Suppressor macrophage (primary cell): ENCODE measurements at regions not wholly inside any gene's neighbourhood (a gene's known extent, or its start where the extent isn't known, plus 50 kb on each side); places are given as distances from the start of the nearest gene placed in this dataset.
A peak's percentile ranks its signal among the peaks of the same experiment; 100 is the strongest.
"Not testable (repeated sequence)": the region's sequence is repeated elsewhere in the genome, so short reads cannot be mapped to it uniquely, and the experiment has no call there.

ENCODE experiments used
- DNase-seq, 4 experiments: peaks; one replicate each; pipeline ENCODE4 v3.0.0-alpha.2; 2020 to 2022

DNA sequence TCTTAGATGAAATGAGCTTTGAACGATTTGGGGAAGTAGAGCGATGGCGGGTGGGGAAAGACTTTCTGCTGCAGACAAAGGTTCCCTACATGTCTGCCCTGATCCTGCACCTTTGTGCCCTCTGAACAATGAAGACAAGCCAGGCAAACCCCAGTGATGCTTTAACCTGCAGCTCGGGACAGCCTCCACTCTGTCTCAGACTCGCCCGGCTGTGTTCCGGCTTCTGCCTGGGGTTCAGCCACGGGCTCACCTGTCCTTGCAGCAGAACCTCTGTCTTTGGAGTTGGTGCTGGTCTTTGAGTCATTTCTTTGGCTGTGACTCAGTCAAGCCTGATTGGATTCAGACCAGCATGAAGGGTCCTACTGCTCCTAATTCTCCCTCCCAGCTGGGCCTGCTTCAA lies 823.6 kb upstream of the TPTE start:
- not testable (repeated sequence) for DNase-seq

DNA sequence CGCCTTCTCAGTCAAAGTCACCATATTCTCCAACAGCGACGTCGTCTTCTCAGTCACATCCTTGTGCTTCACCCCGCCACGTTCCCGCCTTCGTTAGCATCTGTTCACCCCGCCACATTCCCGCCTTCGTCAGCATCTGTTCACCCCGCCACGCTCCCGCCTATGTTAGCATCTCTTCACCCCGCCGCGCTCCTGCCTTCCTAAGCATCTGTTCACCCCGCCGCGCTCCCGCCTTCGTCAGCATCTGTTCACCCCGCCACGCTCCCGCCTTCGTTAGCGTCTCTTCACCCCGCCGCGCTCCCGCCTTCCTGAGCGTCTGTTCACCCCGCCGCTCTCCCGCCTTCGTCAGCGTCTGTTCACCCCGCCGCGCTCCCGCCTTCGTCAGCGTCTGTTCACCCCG lies 816.4 kb upstream of the TPTE start:
- DNase-seq, result not testable (repeated sequence)

DNA sequence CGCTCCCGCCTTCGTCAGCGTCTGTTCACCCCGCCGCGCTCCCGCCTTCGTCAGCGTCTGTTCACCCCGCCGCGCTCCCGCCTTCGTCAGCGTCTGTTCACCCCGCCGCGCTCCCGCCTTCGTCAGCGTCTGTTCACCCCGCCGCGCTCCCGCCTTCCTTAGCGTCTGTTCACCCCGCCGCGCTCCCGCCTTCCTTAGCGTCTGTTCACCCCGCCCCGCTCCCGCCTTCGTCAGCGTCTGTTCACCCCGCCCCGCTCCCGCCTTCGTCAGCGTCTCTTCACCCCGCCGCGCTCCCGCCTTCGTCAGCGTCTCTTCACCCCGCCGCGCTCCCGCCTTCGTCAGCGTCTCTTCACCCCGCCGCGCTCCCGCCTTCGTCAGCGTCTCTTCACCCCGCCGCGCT lies 815.9 kb upstream of the TPTE start:
- DNase-seq, result not testable (repeated sequence)

DNA sequence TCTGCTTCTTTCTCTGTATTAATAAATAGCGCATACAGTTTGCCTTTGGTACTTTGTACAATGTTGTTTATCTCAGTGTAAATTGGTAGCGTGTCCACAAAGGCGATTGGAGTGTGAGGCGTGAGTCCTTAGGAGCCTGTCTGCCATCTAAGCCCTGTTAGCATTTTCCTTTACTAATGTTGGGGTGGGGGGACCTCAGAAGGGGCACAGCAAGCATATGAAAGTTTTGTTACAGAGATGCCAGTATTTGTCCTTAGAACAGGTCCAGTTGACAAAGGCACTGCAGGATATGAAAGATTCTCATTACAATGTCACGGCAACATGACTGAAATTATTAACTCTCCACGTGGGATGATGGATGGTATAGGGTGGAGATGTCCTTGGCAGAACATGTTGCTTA lies 796.8 kb upstream of the TPTE start:
- not testable (repeated sequence) for DNase-seq

DNA sequence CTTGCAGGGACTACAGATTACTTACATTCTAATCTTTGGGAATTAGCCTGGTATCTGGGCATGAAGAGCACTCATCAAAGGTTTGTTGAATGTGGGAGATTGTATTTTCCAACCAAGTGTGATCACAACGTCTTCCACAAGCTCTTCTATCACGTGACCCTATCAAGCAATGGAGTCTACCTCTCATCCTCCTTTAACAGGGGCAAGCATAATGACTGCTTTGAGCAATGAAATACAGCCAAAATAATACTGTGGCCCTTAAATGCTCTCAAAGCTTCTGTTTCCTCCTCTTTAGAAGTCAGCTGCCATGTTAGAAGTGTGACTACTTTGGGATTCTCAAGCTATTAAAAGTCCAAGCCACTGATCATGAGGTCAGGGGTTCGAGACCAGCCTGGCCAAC lies 794.2 kb upstream of the TPTE start:
- not testable (repeated sequence) for DNase-seq

DNA sequence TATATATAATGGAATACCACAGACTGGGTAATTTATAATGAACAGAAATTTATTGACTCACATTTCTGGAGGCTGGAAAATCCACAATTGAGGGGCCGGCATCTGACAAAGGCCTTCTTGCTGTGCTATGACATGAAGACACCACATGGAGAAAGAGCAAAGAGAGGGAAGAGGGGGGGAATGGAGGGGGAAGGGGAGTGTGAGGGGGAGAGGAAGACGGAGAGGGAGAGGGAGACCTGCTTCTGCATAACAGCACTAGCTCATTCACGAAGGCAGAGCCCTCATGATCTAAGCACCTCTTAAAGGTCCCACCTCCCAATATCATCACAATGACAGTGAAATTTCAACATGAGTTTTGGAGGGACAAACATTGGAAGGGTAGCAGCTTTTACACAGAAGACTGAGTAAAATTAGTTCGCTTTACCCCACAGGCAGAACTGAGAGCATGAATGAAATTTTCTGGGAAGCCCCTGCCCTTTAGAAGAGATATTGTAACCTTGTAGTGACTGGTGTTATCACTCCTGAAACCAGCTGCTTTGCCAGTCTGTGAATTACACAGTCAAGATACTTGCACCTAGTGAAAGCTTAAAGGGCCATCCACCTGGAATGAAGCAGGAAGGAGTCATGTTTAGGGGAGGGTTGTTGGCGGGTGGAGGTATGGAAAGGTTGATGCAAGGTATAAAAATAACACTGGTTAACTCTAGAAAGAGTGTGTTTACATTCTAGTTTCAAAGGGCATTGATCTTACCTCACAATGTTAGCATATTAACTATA lies 793.0 kb upstream of the TPTE start:
- not testable (repeated sequence) for DNase-seq

DNA sequence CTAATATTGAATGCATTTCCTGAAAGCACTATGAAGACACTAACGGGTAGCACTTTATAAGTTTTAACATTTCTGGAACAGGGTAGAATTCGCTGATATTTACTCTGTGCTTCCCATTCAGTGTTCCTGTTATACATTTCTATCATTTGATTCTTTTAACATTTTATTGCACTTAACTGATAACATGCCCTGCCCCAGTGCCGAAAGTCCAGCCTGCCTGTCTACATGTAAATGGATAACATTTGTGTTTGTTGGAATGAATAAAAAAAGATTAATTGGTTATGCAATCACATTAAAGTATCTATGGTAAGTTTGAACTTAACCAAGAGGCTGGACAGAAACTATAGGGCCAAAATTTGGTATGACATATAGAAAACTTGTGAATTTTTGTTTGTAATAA lies 790.5 kb upstream of the TPTE start:
- DNase-seq, result no peak

DNA sequence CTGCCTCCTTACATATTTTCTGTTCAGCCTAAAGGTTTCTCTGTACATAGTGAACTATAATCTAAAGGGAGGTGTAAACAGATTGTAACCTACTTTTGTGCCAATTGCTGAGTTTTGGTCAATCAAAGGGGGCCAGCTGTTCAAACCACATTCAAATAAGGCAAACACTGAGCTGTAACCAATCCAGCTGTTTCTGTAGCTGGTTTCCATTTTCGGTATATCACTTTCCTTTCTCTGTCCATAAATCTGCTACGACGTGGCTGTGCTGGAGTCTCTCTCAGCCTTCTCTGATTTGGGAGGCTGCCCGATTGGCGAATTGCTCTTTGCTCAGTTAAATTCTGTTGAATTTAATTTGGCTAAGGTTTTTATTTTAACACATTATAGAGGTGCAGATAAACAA lies 790.1 kb upstream of the TPTE start:
- not testable (repeated sequence) for DNase-seq

DNA sequence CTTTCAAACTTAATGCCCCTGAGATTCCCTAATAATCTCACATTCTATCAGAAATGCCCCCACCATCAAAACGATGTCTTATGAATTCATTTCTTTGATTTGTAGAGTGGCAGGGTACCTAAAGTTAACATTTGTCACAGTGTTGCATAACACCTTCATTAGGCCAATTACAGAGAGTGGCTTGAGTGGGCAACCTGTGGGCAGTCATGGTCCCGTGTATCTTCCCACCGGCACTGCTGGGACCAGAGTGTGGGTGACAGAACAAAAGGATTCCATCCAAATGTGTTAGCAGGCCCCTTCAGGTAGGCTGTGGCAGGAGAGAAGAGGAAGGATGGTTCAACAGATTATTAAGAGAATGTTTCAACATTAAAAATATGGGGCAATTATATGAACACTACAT lies 788.8 kb upstream of the TPTE start:
- not testable (repeated sequence) for DNase-seq

DNA sequence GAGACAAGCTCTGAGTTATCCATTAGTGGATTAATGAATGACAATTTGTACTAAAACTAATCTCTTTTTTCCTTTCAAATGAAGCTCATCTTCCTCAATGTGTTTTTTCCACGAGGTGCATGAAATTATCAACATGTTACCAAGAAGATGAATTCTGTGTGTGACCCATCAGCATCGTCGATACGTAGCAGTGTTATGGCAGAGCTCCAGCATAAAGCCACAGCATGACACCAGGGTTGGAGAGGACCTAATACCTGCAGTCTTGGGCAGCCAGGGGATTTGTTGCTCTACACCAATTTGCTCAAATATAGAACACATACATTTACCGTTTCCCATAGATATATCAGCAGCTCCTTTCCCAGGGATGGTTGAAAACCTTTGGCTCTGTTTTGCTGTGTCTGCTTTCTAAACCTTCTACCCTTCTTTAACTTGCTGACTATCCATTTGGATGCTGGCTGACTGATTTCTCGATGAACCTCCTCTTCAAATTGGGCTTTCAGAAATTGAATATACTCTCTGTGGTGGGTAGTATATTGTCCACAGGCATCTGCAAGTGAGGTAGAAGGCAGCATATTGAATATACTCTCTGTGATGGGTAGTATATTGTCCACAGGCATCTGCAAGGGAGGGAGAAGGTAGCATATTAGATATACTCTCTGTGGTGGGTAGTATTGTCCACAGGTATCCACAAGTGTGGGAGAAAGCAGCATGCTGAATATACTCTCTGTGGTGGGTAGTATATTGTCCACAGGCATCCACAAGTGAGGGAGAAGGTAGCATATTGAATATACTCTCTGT lies 787.4 kb upstream of the TPTE start:
- not testable (repeated sequence) for DNase-seq

DNA sequence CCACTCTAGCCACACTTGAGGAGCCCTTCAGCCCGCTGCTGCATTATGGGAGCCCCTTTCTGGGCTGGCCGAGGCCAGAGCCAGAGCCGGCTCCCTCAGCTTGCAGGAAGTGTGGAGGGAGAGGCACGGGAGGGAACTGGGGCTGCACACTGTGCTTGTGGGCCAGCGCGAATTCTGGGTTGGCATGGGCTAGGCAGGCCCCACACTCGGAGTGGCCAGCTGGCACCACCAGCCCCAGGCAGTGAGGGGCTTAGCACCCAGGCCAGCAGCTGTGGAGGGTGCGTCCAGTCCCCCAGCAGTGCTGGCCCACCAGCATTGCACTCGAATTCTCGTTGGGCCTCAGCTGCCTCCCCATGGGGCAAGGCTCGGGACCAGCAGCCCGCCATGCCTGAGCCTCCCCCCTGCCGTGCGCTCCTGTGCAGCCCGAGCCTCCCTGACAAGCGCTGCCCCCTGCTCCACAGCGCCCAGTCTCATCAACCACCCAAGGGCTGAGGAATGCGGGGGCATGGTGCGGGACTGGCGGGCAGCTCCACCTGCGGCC lies 785.9 kb upstream of the TPTE start:
- no peak for DNase-seq

DNA sequence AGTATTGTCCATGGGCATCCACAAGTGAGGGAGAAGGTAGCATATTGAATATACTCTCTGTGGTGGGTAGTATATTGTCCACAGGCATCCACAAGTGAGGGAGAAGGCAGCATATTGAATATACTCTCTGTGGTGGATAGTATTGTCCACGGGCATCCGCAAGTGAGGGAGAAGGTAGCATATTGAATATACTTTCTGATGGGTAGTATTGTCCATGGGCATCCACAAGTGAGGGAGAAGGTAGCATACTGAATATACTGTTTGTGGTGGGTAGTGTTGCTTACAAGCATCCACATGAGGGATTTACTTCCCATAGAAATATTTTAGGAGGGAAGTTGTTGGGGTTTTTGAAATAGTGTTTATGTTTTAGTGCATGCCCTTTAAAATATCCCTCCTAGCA lies 784.1 kb upstream of the TPTE start:
- DNase-seq, result not testable (repeated sequence)

DNA sequence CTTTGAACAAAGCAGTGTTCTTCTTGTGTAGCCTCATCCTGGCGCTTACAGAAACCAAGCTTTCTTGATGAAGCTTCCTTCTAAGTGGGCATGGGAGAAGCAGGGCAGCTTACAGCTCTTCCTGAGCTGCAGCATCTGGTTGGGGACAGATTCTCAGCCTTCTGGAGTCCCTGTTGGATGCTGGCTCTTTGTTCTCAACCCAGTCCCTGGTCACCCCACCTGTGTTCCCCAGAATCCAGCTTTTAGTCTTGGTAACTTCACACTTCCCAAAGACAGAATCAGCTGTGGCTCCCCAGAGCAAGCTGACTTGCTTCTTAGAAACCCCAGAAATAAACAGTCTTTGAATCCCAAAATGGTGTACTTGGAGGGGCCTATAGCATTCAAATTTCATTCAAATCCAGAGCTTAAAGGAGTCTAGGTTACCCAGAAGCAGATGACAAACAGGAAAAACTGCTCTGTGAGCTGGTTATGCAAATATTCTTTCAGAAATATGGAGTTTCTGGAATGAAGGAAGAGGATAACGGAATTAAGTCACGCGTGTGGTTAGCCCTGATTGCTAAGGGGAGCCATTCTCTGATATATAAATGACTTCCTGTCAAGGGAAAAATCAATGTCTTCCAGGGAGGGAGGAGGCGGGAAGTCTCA lies 783.4 kb upstream of the TPTE start:
- DNase-seq, result peak in 2 of 4 experiments; percentile 5 to 19

DNA sequence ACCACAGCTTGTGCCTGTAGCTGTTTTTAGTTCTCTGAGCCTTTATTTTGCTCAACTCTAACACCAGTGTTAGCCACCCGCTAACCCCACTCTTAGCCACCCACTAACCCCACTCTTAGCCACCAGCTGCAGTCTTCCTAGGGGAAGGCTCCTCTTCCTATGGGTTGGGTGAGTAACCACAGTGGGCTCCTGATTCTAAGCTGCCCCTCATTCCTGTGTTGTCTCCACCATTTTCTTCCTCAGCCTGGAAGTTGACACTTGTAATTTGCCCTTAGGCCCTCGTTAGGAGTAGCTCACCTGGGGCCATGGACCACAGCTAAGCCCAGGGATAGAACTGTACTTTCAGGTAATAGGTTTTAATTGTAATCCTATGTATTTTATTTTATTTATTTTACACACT lies 782.9 kb upstream of the TPTE start:
- DNase-seq, result no peak

DNA sequence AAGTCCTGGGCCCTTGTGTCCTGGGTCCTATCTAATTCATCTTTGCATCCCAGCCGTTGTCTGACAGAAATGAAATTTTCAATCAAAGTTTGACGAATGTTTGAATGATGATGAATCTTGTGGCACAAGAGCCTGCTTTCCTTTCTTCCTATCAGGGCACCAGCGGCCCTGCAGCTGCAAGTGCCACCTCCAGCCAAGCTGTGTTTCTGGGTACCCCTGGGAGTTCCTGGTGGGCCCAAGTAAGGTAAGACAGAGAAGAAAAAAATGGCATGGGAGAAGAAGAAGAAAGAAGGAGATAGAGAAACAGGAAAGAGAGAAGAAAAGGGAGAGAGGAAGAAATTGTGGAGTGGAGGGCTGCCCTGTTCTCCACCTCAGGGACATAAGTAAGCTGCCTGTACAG lies 782.1 kb upstream of the TPTE start:
- no peak for DNase-seq

DNA sequence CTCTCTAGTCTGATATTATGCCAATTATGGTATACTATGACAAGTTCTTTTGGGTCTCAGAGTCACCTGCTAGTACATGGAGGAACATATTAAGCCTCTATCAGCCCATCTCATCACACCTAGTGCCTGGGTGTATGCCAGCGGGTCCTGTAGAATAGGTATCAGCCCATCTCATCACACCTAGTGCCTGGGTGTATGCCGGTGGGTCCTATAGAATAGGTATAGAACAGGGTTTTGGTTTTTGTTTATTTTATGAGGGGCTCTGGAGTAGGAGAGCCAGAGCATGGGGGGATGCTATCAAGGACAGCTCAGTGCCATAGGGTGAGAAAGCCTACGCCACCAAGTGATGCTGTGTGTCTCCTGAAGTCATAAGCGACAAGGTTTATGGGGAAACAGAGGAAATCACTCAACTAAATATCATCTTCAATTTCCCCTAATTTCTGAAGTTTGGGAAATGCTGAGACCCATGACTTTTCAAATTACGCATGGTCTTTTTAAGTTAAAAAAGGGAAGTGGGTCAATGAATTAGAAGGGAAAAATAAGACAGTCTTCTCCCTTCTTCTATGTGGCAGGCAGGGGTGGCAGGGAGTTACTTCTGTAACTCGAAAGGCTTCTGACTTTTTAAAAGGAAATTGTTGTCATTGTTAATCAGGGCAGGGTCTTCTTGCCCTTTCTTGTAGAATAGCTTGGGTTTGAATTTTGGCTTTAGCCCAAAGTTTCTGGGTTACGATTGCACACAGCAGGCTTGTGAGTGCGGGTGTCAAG lies 781.0 kb upstream of the TPTE start:
- not testable (repeated sequence) for DNase-seq

DNA sequence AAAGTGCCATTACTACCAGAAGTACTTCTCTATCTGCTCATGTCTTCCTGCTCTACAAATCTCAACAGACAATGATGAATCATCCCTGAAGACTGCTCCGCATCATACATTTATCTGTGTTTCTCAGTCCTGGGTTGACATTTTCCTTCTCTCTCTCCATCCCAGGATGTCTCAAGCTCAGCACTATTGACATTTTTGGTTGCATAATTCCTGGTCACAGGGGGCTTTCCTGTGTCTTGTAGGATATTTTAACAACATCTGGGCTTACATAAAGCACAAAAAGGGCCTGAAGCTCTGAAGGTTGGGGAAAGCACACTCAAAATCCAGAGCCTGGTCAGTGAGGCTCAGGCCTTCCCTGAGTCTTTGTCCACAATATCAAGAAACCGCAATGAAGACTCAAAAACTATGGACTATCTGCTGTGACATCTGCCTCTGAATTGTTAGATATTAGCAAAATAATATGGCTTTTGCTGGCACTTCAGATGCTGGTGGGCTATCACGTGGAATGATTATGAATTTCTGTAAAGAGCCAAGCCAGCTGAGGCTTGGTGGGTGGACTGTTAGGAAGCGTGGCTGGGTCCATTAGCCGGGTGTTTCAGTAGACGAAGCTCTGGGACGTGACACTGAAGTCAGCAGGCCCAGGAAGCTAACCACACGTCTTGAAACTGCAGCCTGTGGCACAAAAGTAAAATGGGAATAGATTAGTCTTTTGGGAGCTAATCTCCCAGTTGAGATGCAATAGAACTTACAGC lies 780.2 kb upstream of the TPTE start:
- DNase-seq, result not testable (repeated sequence)

DNA sequence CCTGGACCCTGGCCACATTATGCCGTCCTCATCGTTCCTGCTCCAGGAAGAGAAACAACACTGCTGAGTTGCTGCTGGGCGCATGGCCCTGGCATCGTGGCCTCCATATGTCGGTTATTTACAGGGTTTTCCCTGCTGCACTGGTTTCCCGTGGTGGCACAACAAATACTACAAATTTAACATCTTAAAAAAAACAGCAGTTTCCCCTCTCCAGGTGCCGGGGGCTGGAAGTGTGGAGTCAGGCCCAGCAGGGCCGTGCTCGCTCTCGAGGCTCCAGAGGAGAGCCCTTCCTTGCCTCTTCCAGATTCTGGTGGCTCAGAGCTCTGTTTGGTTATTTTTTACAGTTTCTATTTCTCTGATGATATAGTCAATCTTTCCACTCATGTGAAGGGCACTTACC lies 777.8 kb upstream of the TPTE start:
- DNase-seq, result not testable (repeated sequence)

DNA sequence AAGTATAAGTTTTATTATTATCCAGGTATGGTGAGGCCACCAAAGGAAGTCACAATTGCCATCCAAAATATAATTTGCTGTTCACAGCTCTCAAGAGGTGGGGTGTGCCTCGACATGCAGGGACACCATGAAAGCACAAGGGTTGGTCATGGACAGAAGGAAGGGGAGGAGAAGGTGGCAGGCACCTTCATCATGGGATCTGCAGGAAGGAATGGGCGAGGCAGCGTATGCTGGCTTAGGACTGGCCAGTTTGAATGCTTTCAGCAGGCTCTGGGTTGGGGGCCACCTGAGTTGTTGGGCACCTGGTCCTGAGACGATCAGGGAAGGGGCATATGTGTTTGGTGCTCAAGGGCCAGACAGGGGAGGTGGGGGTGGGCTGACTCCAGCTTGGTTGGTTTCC lies 777.2 kb upstream of the TPTE start:
- DNase-seq, result not testable (repeated sequence)

DNA sequence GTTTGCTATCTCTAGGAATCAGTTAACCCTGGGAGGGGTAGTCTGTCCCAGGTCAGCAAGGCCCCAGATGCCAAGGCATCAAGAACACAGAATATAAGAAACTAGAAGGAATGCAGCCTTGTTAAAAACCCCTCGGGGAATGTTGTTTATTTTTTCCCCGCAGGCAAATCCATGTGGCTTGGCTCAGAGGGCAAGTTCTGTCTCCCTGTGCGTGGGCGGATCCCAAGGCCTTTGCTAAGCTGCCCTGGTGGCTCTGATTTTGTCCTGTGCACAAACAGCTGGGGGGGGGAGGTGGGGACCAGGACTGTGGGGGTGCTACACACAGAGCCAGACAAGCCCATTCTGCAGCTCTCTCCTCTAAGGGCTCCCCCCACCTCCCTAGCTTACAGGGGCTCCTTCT lies 776.8 kb upstream of the TPTE start:
- DNase-seq, result peak in 1 of 4 experiments; percentile 6

DNA sequence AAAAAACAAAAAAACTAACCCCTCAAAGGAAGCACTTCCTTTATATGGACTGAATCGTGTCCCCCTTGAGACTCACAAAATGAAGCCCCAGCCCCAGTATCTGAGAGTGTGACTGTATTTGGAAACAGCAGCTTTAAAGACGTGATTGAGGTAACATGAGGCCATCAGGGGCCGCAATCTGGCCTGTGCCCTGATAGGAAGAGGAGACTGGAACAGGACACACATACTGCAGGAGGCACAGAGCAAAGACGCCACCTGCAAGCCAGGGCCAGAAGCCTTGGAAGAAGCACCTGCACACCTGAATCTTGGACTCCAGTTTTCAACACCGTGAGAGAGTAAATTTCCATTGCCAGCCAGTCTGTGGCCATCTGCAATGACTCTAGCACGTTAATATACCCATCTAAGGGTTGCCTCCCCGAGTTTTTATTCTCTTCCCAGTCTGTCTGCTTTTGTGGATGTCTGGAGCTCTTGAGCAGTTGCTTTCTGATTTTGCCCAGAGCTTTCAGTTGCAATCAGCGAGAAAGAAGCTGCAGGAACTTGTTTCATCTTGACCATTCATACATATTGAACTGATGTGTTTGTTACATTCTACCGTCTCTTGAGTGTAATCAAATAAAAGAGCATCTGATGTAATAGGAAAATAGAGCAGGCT lies 775.8 kb upstream of the TPTE start:
- not testable (repeated sequence) for DNase-seq
